ENCODE measurements at regions not wholly inside any gene's neighbourhood (a gene's known extent, or its start where the extent isn't known, plus 50 kb on each side); places are given as distances from the start of the nearest gene placed in this dataset.
"Not testable (repeated sequence)": the region's sequence is repeated elsewhere in the genome, so short reads cannot be mapped to it uniquely, and the experiment has no call there.

- DNase-seq (ENCODE audit: low spot score in 2 of 2); H3K9me3 ChIP-seq; H3K36me3 ChIP-seq (replicated peaks); in situ Hi-C loops (cut with MboI; ENCODE audit: low sequenced_read_pairs); H3K27me3 ChIP-seq (ENCODE audit: low read depth); H3K4me1 ChIP-seq; H3K4me3 ChIP-seq: not testable (repeated sequence)
These were observed 447.3 kb downstream of the OTOL1 start for GRCh38 chr3:161943801-161944345.

- no peaks in the 10 kb centered on the region for H3K9me3 ChIP-seq
- no peak overlapping the region for H3K4me3 ChIP-seq
- no peak for DNase-seq (ENCODE audit: low spot score in 2 of 2)
- no peaks in the 10 kb centered on the region for H3K4me1 ChIP-seq
- no peaks in the 10 kb centered on the region for H3K27me3 ChIP-seq (ENCODE audit: low read depth)
- H3K36me3 ChIP-seq (replicated peaks): no peaks in the 10 kb centered on the region
- in situ Hi-C loops (cut with MboI; ENCODE audit: low sequenced_read_pairs): no loop called here
These were observed 449.9 kb downstream of the OTOL1 start for GRCh38 chr3:161946443-161946960.

DNA sequence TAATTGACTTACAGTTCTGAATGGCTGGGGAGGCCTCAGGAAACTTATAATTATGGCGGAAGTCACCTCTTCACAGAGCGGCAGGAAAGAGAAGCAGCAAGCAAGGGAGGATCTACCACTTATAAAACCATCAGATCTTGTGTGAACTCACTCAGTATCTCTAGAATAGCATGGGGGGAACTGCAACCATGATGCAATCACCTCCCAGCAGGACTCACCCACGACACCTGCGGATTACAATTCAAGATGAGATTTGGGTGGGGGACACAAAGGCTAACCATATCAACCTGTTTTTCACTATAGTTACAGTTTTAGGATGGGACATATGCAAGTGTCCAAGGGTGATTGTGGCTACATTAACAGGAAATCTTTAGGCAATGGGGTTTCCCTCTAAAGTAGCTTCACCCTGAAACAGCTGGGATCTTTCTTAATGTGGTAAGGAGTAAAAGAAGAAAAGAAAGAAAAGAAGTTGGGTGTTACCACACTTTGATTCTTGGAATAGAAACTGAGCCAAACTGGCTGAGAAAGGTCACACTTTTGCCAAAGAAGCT, 453.8 kb downstream of the OTOL1 start:
- DNase-seq (ENCODE audit: low spot score in 2 of 2): no peak
- Histone ChIP-seq H3K36me3 (replicated peaks) (no peaks in the 10 kb centered on the region), H3K4me3 (no peak overlapping the region), H3K9me3 (no peaks in the 10 kb centered on the region), H3K27me3 (ENCODE audit: low read depth) (no peaks in the 10 kb centered on the region), H3K4me1 (no peaks in the 10 kb centered on the region)
- in situ Hi-C loops (cut with MboI; ENCODE audit: low sequenced_read_pairs): no loop called here

DNA sequence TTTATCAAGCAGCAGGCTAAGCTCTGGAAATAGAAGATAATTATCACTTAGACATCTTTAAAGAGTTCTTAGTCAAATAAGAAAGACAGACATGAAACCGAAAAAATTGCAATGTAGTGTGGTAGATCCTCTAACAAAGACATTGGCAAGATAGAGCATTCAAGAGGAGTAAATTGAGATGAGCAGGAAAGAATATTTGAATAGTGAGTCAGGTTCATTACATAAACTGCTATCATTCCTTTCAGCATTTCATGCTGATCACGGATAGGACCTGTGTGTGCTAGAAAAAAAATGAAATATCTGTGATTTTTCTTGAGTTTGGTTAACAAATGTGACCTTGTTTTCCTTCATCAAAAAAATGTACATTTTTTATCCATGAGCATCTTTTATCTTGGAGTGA, 460.9 kb downstream of the OTOL1 start:
- no peaks in the 10 kb centered on the region for H3K4me1 ChIP-seq
- in situ Hi-C loops (cut with MboI; ENCODE audit: low sequenced_read_pairs): no loop called here
- H3K9me3 ChIP-seq: no peaks in the 10 kb centered on the region
- DNase-seq (ENCODE audit: low spot score in 2 of 2): no peak
- no peaks in the 10 kb centered on the region for H3K27me3 ChIP-seq (ENCODE audit: low read depth)
- H3K4me3 ChIP-seq: no peak overlapping the region
- no peaks in the 10 kb centered on the region for H3K36me3 ChIP-seq (replicated peaks)

DNA sequence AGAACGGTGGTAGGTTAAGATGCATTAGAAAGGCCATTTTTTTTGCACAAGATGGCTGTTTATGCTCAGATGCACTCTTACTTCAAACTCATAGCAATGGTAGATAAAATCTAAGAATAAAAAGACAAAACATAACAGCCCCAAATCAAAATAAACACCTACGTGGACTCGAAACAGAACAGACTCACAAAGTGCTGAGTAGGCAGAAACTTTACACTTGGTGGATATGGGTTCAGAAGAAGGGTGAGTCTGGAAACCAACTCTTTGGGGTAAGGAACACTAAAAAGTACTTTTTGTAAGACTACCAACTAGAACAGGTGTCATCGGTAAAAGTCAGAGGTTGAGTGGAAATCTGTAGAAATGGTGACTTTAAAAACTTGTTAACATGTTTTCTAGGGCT, 468.2 kb downstream of the OTOL1 start:
- Histone ChIP-seq H3K9me3 (no peaks in the 10 kb centered on the region), H3K4me1 (no peaks in the 10 kb centered on the region), H3K27me3 (ENCODE audit: low read depth) (no peaks in the 10 kb centered on the region), H3K4me3 (no peak overlapping the region), H3K36me3 (replicated peaks) (no peaks in the 10 kb centered on the region)
- in situ Hi-C loops (cut with MboI; ENCODE audit: low sequenced_read_pairs): no loop called here
- DNase-seq (ENCODE audit: low spot score in 2 of 2): no peak

- Histone ChIP-seq H3K27me3 (ENCODE audit: low read depth) (no peaks in the 10 kb centered on the region), H3K4me3 (no peak overlapping the region), H3K4me1 (no peaks in the 10 kb centered on the region), H3K9me3 (no peaks in the 10 kb centered on the region), H3K36me3 (replicated peaks) (no peaks in the 10 kb centered on the region)
- in situ Hi-C loops (cut with MboI; ENCODE audit: low sequenced_read_pairs): no loop called here
- no peak for DNase-seq (ENCODE audit: low spot score in 2 of 2)
These were observed 473.3 kb downstream of the OTOL1 start for GRCh38 chr3:161969867-161970266.

DNA sequence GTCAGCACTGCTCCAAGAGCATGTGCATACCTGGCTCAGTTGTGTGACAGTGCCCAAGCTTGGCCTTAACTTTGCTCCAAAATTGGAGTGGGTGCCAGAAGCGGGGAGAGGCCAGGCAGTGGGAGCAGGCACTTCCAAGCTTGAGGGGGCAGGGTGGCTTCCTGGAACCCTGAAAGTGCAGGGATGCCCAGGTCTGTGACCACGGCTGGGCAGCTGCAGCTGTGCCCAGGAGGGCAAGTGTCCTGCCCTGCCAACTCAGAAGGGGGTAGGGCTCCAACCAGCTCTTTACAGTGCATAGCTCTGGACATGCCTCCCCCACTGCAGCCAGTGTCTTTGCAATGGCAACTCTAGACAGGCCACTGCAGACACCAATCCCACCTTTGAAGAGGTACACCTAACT, 478.6 kb downstream of the OTOL1 start:
- Histone ChIP-seq H3K36me3 (replicated peaks) (no peaks in the 10 kb centered on the region), H3K4me3 (no peak overlapping the region), H3K9me3 (no peaks in the 10 kb centered on the region; the same call in 1 of the 2 replicates), H3K27me3 (ENCODE audit: low read depth) (no peaks in the 10 kb centered on the region), H3K4me1 (no peaks in the 10 kb centered on the region)
- no peak for DNase-seq (ENCODE audit: low spot score in 2 of 2)
- in situ Hi-C loops (cut with MboI; ENCODE audit: low sequenced_read_pairs): no loop called here

DNA sequence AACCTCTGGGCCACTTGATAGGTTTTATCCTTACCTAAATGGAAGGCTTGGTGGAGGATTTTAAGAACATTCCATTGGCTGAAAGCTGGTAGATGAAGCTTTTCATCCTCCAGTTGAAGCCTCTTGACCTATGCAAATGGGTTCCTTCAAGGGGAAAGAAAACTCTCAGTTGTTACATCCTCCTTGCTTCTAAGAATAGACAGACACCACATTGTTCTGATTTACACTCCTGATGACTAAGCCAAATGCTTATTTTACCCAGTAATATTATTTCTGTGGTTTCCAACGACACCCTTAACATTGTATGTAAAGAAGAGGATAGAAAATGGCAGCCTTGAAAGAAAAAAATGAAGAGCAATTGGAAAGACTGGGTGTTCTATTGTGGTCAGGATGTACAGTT, 480.5 kb downstream of the OTOL1 start:
- no peaks in the 10 kb centered on the region for H3K4me1 ChIP-seq

GRCh38 chr3:161977850-161978249, 481.2 kb downstream of the OTOL1 start:
- no peak for DNase-seq (ENCODE audit: low spot score in 2 of 2)
- Histone ChIP-seq H3K4me1 (no peaks in the 10 kb centered on the region), H3K4me3 (no peak overlapping the region), H3K36me3 (replicated peaks) (no peaks in the 10 kb centered on the region), H3K9me3 (no peaks in the 10 kb centered on the region; the same call in 1 of the 2 replicates), H3K27me3 (ENCODE audit: low read depth) (no peaks in the 10 kb centered on the region)
- in situ Hi-C loops (cut with MboI; ENCODE audit: low sequenced_read_pairs): no loop called here

More for the DNA sequence above, 480.5 kb downstream of the OTOL1 start:
- no peak for DNase-seq (ENCODE audit: low spot score in 2 of 2)
- no peak overlapping the region for H3K4me3 ChIP-seq
- in situ Hi-C loops (cut with MboI; ENCODE audit: low sequenced_read_pairs): no loop called here
- H3K27me3 ChIP-seq (ENCODE audit: low read depth): no peaks in the 10 kb centered on the region
- no peaks in the 10 kb centered on the region for H3K36me3 ChIP-seq (replicated peaks)
- H3K9me3 ChIP-seq: no peaks in the 10 kb centered on the region; the same call in 1 of the 2 replicates

- no peak for DNase-seq (ENCODE audit: low spot score in 2 of 2)
- H3K27me3 ChIP-seq (ENCODE audit: low read depth): no peaks in the 10 kb centered on the region
- no peaks in the 10 kb centered on the region for H3K4me1 ChIP-seq
- no peaks in the 10 kb centered on the region for H3K9me3 ChIP-seq
- in situ Hi-C loops (cut with MboI; ENCODE audit: low sequenced_read_pairs): no loop called here
- H3K4me3 ChIP-seq: no peak overlapping the region
- no peaks in the 10 kb centered on the region for H3K36me3 ChIP-seq (replicated peaks)
These were observed 491.3 kb downstream of the OTOL1 start for GRCh38 chr3:161987933-161988332.

DNA sequence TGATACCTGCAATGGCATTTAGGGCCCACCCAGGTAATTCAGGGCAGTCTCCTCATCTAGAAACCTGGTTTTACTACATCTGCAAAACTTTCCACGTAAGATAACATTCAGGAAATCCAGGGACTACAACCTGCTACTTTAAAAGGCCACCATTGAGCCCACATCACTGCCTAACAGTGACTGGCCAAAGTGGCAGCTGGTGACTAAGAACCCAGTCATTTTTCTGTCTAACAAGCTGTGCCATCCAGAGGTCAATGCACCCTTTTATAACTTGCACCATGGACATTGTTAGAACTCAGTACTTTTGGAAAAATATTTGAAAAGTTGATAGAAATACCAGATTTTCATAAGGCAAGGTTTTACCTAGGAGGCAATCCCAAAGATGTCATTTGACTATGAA, 492.4 kb downstream of the OTOL1 start:
- in situ Hi-C loops (cut with MboI; ENCODE audit: low sequenced_read_pairs): no loop called here
- Histone ChIP-seq H3K36me3 (replicated peaks) (no peaks in the 10 kb centered on the region), H3K9me3 (no peaks in the 10 kb centered on the region), H3K27me3 (ENCODE audit: low read depth) (no peaks in the 10 kb centered on the region), H3K4me1 (no peaks in the 10 kb centered on the region), H3K4me3 (no peak overlapping the region)
- DNase-seq (ENCODE audit: low spot score in 2 of 2): no peak

GRCh38 chr3:161990036-161990435, 493.4 kb downstream of the OTOL1 start:
- Histone ChIP-seq H3K9me3 (no peaks in the 10 kb centered on the region), H3K36me3 (replicated peaks) (no peaks in the 10 kb centered on the region), H3K4me1 (no peaks in the 10 kb centered on the region), H3K4me3 (no peak overlapping the region), H3K27me3 (ENCODE audit: low read depth) (no peaks in the 10 kb centered on the region)
- in situ Hi-C loops (cut with MboI; ENCODE audit: low sequenced_read_pairs): no loop called here
- no peak for DNase-seq (ENCODE audit: low spot score in 2 of 2)

DNA sequence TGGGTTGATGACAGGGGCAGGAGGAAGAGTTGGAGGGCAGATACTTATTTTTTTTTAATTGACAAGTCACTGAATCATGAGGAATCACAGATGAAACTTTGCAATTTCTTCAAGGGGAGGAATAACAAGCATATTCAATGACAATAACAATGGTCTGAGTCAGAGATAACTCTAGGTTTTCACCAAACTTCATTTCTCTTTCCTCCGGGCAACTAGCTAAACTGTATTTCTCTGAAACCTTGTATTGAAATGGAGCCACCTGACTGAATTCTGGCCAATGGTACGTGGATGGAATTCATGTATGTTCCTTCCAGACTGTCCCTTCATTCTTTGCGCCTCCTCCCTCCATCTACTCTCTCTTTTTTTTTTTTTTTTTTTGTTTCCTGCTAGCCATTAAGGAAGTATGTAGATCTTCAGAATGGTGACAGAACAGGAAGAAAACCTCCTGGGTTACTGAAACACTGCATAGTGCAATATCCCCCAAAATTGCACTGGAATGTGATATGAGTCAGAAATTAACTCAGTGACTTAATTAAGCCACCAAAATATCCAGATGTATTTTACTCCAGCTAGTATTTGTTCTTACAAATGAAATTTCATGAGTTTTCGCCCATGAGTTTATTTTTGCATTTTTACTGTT, 495.4 kb downstream of the OTOL1 start:
- no peaks in the 10 kb centered on the region for H3K27me3 ChIP-seq (ENCODE audit: low read depth)
- in situ Hi-C loops (cut with MboI; ENCODE audit: low sequenced_read_pairs): no loop called here
- H3K4me1 ChIP-seq: no peaks in the 10 kb centered on the region
- no peak for DNase-seq (ENCODE audit: low spot score in 2 of 2)
- no peaks in the 10 kb centered on the region for H3K36me3 ChIP-seq (replicated peaks)
- H3K9me3 ChIP-seq: no peaks in the 10 kb centered on the region
- no peak overlapping the region for H3K4me3 ChIP-seq

DNA sequence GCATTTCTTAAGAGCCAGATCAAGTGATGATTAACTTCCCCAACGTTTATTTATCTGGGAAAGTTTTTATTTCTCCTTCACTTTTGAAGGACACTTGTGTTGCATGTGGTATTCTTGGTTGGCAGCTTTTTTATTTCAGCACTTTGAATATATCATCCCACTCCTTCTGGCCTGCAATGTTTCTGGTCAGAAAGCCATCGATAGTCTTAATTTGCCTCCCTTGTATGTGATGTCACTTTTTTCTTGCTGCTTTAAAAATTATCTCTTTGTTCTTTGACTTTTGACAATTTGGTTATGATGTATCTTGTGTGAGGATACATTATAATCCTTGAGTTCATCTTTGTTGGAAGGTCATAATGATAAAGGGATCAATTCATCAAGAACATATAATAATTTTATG, 503.2 kb downstream of the OTOL1 start:
- no peak for DNase-seq (ENCODE audit: low spot score in 2 of 2)
- H3K4me1 ChIP-seq: no peaks in the 10 kb centered on the region
- no peak overlapping the region for H3K4me3 ChIP-seq
- no peaks in the 10 kb centered on the region for H3K27me3 ChIP-seq (ENCODE audit: low read depth)
- H3K36me3 ChIP-seq (replicated peaks): no peaks in the 10 kb centered on the region
- in situ Hi-C loops (cut with MboI; ENCODE audit: low sequenced_read_pairs): no loop called here
- H3K9me3 ChIP-seq: no peaks in the 10 kb centered on the region
